ENCODE measurements at regions not wholly inside any gene's neighbourhood (a gene's known extent, or its start where the extent isn't known, plus 50 kb on each side); places are given as distances from the start of the nearest gene placed in this dataset.

DNA sequence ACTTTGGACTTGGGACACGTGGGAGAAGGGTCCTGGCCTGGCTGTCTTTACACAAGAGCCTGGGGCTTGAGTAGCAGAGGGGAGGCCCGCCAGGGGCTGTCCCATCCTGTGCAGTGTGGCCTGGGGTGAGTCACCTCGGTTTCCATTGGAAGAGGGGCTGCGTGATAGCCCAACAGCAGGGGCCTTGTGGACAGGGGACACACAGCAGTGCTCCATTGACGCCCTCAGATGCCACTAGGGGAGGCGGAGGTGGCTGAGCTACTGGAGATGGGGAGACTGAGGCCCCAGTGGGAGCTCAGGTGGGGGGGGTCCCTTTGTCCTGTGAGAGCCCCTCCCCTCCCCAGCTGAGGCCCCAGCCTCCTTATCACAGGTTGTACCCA is 50.0 kb upstream of the RNU6ATAC start:
- no peak for DNase-seq (ENCODE audit: low spot score)

DNA sequence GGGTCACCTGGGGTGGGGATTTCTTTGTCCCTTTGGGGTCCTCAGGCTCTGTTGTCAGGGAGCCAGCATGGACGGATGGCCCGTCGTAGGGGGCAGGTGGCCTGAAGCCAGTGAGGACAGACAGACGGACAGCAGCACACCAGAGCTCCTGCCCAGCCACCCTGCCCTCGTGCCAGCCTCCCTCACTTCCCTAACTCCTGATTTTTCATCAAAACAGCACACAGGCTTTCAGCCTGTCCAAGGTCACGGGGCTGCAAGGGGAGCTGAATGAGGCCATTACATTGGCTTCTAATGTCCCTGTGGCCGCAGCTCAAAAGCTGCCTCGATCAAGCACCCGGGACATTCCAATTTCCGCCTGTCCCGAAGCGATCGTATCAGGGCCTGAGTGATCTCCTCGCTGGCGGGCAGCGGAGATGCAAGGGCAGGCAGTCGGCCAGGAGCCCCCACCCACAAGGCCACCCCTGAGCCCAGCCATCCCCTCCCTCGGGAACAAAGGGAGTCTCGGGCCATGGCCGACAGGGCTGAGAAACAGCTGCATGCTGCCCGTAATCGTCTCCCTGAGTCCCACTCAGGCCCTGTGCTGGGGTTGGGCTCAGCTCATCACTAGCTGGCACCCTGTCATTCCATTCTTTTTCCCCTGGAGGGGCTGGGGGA is 50.5 kb upstream of the RNU6ATAC start:
- DNase-seq (ENCODE audit: low spot score): no peak

- DNase-seq (ENCODE audit: low spot score): no peak
These were observed 51.0 kb upstream of the RNU6ATAC start for GRCh38 chr9:134215420-134215698.

DNA sequence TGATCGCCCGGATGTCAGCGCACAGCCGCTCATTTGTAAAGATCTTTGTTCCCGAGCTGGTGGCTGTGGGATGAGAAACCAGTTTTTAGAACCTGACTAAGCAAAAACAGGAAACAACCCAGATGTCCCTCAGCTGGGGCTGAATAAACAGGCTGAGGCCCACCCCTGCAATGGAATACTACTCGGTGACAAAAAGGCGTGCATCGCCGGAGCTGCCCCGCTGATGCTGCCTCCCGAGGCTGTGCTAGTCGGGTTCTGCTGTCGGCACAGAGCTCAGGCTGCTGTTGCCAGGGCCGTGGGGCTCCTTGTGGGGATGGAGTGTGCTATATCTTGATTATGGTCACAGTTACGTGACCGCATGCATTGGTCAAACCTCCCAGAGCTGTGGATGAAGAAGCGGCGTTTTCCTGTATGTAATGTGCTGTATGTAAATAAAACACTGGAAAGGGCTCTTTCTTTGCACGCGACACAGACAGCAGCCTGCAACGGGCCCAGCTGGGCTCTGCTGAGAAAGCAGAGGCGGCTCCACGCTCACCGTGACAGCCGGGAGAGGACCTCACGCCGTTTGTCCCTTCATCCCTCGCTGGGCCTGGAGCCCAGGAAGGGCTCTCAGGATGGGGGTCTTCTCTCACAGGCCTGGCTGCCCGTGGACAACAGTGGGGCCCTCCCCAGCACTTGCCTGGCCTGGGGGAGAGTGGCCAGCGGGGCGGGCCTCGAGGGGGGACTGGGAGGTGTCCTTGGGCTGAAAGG is 51.5 kb upstream of the RNU6ATAC start:
- no peak for DNase-seq (ENCODE audit: low spot score)

DNA sequence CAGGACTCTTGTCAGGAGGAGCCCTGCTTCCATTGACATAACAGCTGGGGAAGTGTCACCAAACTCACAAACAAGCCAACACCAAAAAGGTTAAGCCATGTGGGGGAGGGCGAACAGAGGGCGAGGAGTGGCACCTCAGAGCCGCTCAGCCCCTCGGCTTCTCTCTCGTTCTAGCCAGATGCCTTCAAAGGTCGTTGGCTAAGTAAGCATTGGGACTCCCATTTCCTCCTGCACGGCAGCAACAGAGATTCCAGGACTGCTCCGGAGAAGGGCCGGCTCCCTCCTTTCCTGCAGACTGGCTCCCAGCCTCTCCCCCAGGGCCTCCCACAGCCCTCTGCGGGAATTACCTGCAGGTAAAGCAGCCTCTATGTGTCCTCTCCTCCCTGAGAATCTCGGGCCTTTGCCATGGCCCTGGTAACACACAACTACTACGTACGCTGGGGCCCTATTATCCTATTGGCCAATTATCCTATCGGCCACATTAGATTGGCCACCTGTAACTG is 52.1 kb upstream of the RNU6ATAC start:
- DNase-seq (ENCODE audit: low spot score): no peak

DNA sequence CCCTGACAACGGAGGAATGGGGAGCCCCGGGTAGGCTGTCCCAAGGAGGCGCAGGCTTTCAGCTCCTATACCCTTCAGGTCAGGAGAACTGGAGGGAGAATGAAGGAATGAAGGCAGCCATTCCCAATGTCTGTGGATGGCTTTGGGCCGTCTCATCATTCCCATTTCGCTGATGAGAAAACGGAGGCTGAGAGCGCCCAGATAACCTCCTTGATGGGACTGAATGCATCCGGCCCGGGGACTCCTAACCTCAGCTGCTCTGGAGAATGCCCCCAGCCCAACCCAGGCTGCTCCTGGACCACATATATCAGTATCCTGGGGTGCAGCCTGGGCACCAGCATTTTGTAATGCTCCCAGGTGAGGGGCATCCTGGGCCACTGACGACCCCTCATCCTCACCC is 52.6 kb upstream of the RNU6ATAC start:
- no peak for DNase-seq (ENCODE audit: low spot score)

- no peak for DNase-seq (ENCODE audit: low spot score)
These were observed 53.3 kb upstream of the RNU6ATAC start for GRCh38 chr9:134217431-134218210.

DNA sequence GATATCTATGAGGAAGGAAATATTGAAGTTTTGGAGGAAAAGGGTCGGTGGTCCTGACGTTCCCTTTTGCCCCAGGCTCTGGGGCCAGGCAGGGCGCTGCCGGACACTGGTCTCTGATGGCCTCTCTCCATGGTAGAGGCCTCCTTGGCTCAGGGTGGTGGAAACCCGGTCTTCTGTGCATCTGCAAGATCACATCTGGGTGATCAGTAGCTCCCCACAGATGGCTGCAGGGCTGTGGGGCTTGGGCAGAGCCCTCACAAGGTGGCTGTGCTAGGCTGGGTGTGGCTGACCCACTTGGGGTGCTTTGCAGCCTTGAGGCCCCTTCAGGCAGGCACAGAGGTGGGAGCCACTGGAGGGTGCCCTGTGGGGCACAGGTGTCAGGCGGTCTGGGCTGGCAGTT is 53.9 kb upstream of the RNU6ATAC start:
- no peak for DNase-seq (ENCODE audit: low spot score)

GRCh38 chr9:134219646-134220060 is 55.3 kb upstream of the RNU6ATAC start:
- DNase-seq (ENCODE audit: low spot score): no peak

GRCh38 chr9:134220311-134220710 is 55.9 kb upstream of the RNU6ATAC start:
- no peak for DNase-seq (ENCODE audit: low spot score)

DNA sequence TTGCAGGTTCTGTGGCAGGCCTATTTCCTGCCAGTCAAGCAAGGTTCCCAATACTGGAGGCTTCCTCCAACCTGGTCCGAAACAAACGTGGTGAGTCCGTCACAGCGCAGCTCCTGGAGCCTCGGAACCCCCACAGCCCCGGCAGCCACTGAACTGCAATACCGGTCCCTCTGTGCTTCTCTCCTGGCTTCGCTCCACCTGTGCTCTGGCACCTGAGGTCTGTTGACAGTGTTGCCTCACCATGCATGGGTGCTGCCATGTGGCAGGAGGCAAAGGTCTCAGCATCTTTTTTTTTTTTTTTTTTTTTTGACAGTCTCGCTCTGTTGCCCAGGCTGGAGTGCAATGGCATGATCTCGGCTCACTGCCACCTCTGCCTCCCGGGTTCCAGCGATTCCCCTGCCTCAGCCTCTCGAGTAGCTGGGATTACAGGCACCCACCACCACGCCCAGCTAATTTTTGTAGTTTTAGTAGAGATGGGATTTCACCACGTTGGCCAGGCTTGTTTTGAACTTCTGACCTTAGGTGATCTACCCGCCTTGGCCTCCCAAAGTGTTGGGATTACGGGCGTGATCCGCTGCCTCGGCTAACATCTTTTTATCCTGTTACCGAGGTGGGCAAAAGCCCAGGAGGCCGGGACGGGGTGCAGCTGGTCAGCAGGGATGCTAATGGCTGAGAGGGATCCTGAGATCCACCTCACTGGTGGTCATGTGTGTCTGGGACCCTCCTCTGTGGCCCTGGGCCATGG is 57.1 kb upstream of the RNU6ATAC start:
- no peak for DNase-seq (ENCODE audit: low spot score)

GRCh38 chr9:134222018-134222573 is 57.7 kb upstream of the RNU6ATAC start:
- DNase-seq (ENCODE audit: low spot score): no peak

- DNase-seq (ENCODE audit: low spot score): no peak
These were observed 58.7 kb upstream of the RNU6ATAC start for GRCh38 chr9:134223091-134223490.

GRCh38 chr9:134223591-134224122 is 59.3 kb upstream of the RNU6ATAC start:
- DNase-seq (ENCODE audit: low spot score): no peak

DNA sequence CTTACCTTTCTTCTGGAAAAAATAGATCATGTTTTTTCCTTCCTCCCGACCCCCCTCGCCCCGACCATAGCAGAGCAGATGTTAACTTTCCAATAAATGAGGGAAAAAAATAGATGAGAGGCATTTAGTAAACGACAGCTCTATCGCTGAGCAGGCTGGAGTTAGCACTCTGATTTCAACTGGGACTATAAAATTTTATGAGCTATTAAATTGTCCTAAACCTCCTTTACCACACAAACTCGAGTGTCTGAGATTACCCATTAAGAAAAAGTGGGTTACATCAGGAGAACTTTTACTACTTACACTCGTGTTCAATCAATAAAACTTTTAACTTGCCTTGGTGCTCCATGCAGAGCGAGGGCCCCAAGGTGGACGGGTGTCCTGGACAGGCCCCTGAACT is 59.8 kb upstream of the RNU6ATAC start:
- no peak for DNase-seq (ENCODE audit: low spot score)

- no peak for DNase-seq (ENCODE audit: low spot score)
These were observed 60.3 kb upstream of the RNU6ATAC start for GRCh38 chr9:134224567-134225093.

DNA sequence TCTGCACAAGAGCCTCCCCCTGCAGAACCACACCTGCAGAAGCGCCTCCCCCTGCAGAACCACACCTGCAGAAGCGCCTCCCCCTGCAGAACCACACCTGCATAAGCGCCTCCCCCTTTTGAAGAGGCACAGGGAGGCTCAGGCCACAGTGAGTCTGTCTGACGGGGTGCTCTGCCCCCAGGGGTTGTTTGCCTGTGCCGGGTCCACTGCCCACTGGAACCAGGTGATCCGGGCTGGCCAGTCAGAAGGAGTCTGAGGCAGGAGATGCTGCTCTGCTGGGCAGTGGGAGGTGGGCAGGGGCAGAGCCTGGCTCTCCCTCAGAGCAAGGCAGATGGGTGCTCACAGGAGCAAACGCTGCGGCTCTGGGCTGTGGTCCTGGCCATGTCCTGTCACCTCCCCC is 60.8 kb upstream of the RNU6ATAC start:
- DNase-seq (ENCODE audit: low spot score): no peak

DNA sequence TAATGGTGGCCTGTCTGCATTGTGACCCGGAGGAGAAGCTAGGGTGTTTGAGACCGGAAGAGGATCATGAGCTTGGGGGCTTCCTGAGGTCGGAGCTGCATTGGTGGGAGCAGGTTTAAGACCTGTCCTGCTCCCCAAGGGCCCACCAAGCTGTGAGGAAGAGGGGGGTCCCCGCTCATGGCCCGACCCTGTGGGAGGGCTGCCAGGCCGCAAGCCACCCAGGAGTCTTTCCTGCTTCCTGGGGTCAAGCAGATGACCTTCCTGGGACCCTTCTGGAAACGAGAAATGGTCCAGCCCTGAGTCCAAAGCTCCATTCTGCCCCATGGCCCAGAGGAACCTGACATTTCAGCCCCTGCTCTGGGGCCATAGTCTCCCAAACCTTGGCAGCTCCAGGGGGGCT is 61.5 kb upstream of the RNU6ATAC start:
- no peak for DNase-seq (ENCODE audit: low spot score)

- peak; percentile 90 for DNase-seq (ENCODE audit: low spot score)
These were observed 62.0 kb upstream of the RNU6ATAC start for GRCh38 chr9:134226221-134226930.

DNA sequence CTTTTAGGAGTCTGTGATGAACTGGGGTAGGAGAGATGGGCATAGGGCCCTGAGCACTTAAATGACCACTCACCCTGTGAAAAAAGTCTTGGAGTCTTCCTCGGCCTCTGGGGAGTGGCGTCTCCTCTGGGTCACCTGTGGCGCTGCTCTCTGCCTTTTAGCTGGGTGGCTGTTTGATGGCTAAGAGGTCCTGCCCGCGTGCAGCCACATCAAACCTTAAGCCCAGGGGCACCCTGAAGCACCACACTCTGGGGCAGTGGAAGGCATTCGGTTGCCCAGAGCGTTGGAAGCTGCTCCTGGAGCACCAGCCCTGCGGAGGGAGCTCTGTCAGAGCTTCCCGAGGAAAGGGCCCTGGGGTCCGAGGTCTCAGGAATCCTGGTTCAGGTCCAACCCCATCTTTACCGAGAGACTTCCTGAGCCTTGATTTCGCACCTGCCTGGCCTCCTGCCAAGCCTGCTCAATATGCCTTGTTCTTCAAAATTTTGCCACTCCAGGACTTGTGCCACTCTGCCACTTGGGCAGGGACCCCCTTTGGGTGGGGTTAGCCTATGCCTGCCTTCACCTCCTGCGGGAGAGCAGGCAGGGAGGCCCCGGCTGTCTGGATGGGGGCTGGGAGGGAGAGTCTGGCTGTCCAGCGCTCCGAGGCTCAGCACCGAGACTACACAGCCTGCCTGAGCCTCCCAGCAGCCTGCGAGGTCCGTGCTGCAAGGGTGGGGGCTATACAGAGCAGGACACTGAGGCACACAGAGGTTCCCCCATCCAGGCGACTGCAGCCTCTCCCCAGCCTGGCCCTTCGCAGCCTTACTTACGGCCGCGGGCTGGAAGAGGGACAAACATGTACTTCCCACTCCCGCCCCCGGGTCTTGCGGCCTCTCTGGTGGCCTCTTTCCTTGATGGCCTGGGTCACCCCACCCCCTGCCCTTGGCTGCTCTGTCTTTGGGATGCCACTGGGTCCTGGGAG is 63.4 kb upstream of the RNU6ATAC start:
- no peak for DNase-seq (ENCODE audit: low spot score)

Data from hepatic stellate cell (primary cell).